ENCODE measurements at regions not wholly inside any gene's neighbourhood (a gene's known extent, or its start where the extent isn't known, plus 50 kb on each side); places are given as distances from the start of the nearest gene placed in this dataset.

GRCh38 chr3:74074700-74075099, 450.0 kb upstream of the PDZRN3 start:
- no peaks in the 10 kb centered on the region for H3K4me1 ChIP-seq
- POLR2A ChIA-PET, result no interaction called here
- ATAC-seq (no peak), DNase-seq (ENCODE audit: low read depth in 1 of 2, low spot score in 1 of 2) (no peak), FAIRE-seq (no peak)
- no peak overlapping the region for H3K4me2 ChIP-seq
- CTCF ChIA-PET, result no interaction called here
- H3K4me3 ChIP-seq, result no peak overlapping the region
- H3K27ac ChIP-seq, result no peak overlapping the region
- H3K9me3 ChIP-seq, result no peaks in the 10 kb centered on the region
- 0% methylated on average over 1 of the region's 1 CpG for WGBS (ENCODE audit: missing lambda C conversion rate)
- TF ChIP-seq MAFK (IDR thresholded peaks at IDR 0.05; ENCODE audit: partially characterized antibody), result peak; percentile 65
- no peak for TF ChIP-seq REST (IDR thresholded peaks at IDR 0.05)

GRCh38 chr3:74067296-74067695, 442.6 kb upstream of the PDZRN3 start:
- Histone ChIP-seq H3K4me2 (no peak overlapping the region), H3K9me3 (no peaks in the 10 kb centered on the region), H3K27ac (no peak overlapping the region), H3K4me1 (no peaks in the 10 kb centered on the region), H3K4me3 (no peak overlapping the region)
- POLR2A ChIA-PET, result no interaction called here
- no peak for FAIRE-seq
- no peak for ATAC-seq
- 0% methylated on average over 1 of the region's 1 CpG for WGBS (ENCODE audit: missing lambda C conversion rate)
- TF ChIP-seq FOSB (CRISPR knock-in tag; IDR thresholded peaks at IDR 0.05) (no peak), HOXB5 (CRISPR knock-in tag; IDR thresholded peaks at IDR 0.05) (no peak), RNF2 (IDR thresholded peaks at IDR 0.05; ENCODE audit: borderline replicate concordance, low read depth) (no peak), KDM5A (IDR thresholded peaks at IDR 0.05) (no peak), POLR2A (IDR thresholded peaks at IDR 0.05; ENCODE audit: low read length) (no peak), CBX2 (IDR thresholded peaks at IDR 0.05; ENCODE audit: borderline replicate concordance, low read depth) (no peak), HOXA7 (CRISPR knock-in tag; IDR thresholded peaks at IDR 0.05) (no peak), ZSCAN20 (CRISPR knock-in tag; IDR thresholded peaks at IDR 0.05) (no peak), TP53 (CRISPR knock-in tag; IDR thresholded peaks at IDR 0.05) (no peak), SMC3 (IDR thresholded peaks at IDR 0.05) (no peak)
- TF ChIP-seq, protein P1, sequence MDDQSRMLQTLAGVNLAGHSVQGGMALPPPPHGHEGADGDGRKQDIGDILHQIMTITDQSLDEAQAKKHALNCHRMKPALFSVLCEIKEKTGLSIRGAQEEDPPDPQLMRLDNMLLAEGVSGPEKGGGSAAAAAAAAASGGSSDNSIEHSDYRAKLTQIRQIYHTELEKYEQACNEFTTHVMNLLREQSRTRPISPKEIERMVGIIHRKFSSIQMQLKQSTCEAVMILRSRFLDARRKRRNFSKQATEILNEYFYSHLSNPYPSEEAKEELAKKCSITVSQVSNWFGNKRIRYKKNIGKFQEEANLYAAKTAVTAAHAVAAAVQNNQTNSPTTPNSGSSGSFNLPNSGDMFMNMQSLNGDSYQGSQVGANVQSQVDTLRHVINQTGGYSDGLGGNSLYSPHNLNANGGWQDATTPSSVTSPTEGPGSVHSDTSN (IDR thresholded peaks at IDR 0.05), result no peak
- TF ChIP-seq, protein P2, sequence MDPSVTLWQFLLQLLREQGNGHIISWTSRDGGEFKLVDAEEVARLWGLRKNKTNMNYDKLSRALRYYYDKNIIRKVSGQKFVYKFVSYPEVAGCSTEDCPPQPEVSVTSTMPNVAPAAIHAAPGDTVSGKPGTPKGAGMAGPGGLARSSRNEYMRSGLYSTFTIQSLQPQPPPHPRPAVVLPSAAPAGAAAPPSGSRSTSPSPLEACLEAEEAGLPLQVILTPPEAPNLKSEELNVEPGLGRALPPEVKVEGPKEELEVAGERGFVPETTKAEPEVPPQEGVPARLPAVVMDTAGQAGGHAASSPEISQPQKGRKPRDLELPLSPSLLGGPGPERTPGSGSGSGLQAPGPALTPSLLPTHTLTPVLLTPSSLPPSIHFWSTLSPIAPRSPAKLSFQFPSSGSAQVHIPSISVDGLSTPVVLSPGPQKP (IDR thresholded peaks at IDR 0.05; ENCODE audit: low read depth, low read length), result no peak
- TF ChIP-seq, protein P3, sequence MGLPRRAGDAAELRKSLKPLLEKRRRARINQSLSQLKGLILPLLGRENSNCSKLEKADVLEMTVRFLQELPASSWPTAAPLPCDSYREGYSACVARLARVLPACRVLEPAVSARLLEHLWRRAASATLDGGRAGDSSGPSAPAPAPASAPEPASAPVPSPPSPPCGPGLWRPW (IDR thresholded peaks at IDR 0.05), result no peak
- CTCF ChIA-PET, result no interaction called here
- DNase-seq (ENCODE audit: low read depth in 1 of 2, low spot score in 1 of 2), result no peak

GRCh38 chr3:74066456-74066855, 441.7 kb upstream of the PDZRN3 start:
- Histone ChIP-seq H3K4me2 (no peak overlapping the region), H3K4me1 (no peaks in the 10 kb centered on the region), H3K9me3 (no peaks in the 10 kb centered on the region), H3K4me3 (no peak overlapping the region), H3K27ac (no peak overlapping the region)
- DNase-seq (ENCODE audit: low read depth in 1 of 2, low spot score in 1 of 2), result no peak
- WGBS (ENCODE audit: missing lambda C conversion rate), result 2% methylated on average over 3 of the region's 3 CpGs
- FAIRE-seq, result no peak
- ATAC-seq, result no peak
- ChIA-PET CTCF (no interaction called here), POLR2A (no interaction called here)
- TF ChIP-seq PHF8 (IDR thresholded peaks at IDR 0.05; ENCODE audit: borderline replicate concordance, low read depth) (no peak), ZFP36 (IDR thresholded peaks at IDR 0.05; ENCODE audit: borderline replicate concordance, partially characterized antibody) (no peak), KDM1A (IDR thresholded peaks at IDR 0.05; ENCODE audit: low read depth) (no peak), HOXA7 (CRISPR knock-in tag; IDR thresholded peaks at IDR 0.05) (no peak), EHF (CRISPR knock-in tag; IDR thresholded peaks at IDR 0.05) (no peak), POLR2AphosphoS2 (conservative IDR thresholded peaks at IDR 0.05; ENCODE audit: low read length) (no peak), HMGXB4 (CRISPR knock-in tag; IDR thresholded peaks at IDR 0.05; ENCODE audit: borderline replicate concordance) (no peak)
- TF ChIP-seq, protein P1 (IDR thresholded peaks at IDR 0.05), result no peak
- TF ChIP-seq, protein P2 (IDR thresholded peaks at IDR 0.05; ENCODE audit: low read depth, low read length), result no peak
